ENCODE measurements at regions not wholly inside any gene's neighbourhood (a gene's known extent, or its start where the extent isn't known, plus 50 kb on each side); places are given as distances from the start of the nearest gene placed in this dataset.

DNA sequence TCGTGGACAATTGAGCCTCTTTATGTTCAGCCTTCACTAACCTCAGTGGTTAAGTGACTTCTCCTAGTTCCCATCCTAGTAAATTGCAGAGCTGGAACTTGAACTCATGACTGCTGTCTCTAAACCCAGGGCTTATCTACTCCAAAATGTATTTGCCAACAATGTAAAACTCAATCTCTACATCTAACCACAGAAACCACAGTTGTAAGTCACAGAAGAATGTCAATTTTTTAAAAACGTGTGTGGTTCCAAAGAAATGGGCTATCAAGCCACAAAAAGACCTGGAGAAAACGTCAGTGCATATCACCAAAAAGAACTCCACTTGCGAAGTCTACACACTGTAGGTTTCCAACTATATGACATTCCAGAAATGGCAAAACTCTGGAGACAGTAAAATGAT, 172.6 kb upstream of the HMCN1 start:
- TF ChIP-seq, protein P1, sequence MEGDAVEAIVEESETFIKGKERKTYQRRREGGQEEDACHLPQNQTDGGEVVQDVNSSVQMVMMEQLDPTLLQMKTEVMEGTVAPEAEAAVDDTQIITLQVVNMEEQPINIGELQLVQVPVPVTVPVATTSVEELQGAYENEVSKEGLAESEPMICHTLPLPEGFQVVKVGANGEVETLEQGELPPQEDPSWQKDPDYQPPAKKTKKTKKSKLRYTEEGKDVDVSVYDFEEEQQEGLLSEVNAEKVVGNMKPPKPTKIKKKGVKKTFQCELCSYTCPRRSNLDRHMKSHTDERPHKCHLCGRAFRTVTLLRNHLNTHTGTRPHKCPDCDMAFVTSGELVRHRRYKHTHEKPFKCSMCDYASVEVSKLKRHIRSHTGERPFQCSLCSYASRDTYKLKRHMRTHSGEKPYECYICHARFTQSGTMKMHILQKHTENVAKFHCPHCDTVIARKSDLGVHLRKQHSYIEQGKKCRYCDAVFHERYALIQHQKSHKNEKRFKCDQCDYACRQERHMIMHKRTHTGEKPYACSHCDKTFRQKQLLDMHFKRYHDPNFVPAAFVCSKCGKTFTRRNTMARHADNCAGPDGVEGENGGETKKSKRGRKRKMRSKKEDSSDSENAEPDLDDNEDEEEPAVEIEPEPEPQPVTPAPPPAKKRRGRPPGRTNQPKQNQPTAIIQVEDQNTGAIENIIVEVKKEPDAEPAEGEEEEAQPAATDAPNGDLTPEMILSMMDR (IDR thresholded peaks at IDR 0.05; ENCODE audit: borderline replicate concordance, extremely low read depth, low read length, poor library complexity, severe bottlenecking), result no peak
- TF ChIP-seq EZH2 (IDR thresholded peaks at IDR 0.05; ENCODE audit: borderline replicate concordance, low read depth, low read length, severe bottlenecking), result no peak
